HG03175 (cell line): ENCODE measurements at regions not wholly inside any gene's neighbourhood (a gene's known extent, or its start where the extent isn't known, plus 50 kb on each side); places are given as distances from the start of the nearest gene placed in this dataset.
"Not testable (repeated sequence)": the region's sequence is repeated elsewhere in the genome, so short reads cannot be mapped to it uniquely, and the experiment has no call there.

Experiments used
- ATAC-seq: cut with Tn5 transposase; IDR thresholded peaks from one replicate; pipeline ENCODE4 v1.9.1; 2021; ENCODE audit warnings: mild to moderate bottlenecking, moderate library complexity; ENCODE audit not compliant: unreplicated experiment

DNA sequence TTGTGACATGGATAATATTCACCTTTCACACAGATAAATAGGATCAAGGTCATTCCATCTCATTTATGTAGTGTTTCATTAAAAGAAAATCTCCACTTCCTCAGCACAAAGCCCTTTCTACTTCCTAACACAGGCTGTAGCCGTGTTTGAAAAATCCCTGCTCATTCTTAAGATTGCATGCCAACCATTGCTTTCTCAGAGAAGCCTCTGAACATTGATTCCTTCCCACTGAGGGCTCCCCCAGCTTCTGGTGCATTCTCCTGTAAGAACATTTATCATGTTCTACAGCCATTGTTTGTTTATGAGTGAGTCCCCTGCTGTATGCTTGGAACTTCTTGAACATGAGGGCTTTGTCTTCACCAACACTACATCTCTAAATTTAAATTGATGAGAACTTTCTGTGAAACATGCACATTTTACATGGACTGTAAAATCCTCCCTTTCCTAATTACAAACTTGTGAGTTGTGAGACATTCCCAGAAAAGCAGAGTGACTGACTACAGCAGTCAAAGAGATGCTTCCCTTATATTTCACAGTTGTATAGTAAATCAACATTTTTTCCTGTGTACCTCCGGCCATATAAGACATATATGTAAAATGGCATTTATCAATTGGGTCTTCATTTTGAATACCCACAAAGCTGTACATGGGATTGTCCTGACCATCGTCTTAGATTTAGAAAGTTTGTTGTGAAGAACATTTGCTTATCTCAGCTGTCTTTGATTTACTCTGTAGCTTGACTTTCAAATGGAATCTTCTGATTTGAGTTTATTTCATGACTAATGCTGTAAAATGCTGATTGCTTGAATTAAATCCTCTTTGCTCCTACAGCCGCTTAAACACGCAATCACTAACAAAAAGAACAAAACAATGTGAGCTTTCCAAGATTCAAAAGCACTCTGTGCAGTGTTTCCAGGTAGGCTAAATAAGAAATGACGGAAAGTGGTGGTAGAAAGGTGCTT is 600.5 kb upstream of the SLIT2 start:
- ATAC-seq = no peak

DNA sequence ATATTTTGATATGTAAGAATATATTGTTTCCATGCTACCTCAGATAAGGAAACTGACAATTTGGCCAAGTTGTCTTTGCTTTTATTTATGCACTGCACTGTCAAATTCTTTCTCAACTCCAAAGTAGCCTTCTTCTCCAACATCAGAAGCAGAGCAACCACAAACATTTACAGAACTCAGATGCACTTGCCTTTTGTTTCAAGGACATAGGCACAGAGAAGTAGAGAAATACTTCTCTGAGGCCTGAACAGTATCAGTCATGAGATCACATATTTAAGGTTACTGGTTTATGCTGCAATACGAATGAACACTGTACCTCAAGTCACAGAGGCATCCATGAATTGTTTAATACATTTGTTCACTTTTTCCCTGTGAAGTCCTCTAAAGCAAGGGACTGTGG is 606.1 kb upstream of the SLIT2 start:
- ATAC-seq = no peak

- no peak for ATAC-seq
Observed at GRCh38 chr4:19636451-19636850, 615.3 kb upstream of the SLIT2 start.

- ATAC-seq = no peak
Observed at GRCh38 chr4:19631814-19632213, 619.9 kb upstream of the SLIT2 start.

DNA sequence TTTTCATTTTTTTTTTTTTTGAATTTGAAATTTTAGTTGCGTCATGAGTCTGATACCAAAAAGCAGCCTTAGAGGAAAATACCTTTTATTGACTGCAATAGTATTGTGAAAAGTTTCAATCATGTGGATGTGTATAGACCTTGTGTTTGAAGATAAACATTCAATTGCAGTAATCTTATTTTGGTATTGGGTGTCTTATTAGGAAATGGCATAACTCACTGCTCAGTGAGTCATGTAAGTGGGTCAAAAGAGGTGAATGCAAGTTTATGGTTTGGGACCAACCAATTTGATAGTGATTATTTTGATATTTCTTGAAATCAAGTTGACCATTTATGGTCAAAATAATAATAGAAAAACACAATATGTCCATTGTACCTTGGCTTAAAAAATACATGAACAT is 627.8 kb upstream of the SLIT2 start:
- ATAC-seq = no peak

DNA sequence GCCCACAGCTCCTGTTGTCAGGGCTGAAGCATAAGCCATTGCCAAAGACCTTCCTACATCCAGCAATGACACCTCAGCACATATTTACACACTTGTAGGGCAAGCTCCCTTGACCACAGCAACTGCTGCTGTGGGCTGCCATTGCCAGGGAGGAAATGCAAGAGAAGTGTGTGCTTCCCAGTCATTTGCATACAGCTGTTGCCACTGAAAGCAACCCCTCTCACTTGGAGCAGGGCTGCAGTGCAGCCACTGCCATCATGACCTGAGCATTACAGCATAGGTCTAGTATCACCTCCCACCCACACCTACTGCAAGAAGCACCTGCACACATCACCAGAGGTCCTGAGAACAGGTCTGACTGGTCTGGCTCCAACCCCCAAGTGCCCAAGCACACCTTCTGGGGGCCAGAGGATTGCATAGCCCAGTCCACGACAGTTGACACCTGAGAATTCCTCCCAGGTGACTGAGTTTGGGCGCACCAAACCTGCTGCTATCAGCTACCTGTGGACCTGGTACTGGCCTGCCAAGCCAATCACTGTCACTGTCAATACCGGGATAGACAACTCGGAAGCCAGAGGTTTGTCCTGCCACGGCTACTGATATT is 636.5 kb upstream of the SLIT2 start:
- ATAC-seq = no peak

- ATAC-seq = no peak
Observed at GRCh38 chr4:19614171-19614570, 637.5 kb upstream of the SLIT2 start.

- ATAC-seq = no peak
Observed at GRCh38 chr4:19596342-19596741, 655.4 kb upstream of the SLIT2 start.

- no peak for ATAC-seq
Observed at GRCh38 chr4:19592391-19592790, 659.3 kb upstream of the SLIT2 start.

DNA sequence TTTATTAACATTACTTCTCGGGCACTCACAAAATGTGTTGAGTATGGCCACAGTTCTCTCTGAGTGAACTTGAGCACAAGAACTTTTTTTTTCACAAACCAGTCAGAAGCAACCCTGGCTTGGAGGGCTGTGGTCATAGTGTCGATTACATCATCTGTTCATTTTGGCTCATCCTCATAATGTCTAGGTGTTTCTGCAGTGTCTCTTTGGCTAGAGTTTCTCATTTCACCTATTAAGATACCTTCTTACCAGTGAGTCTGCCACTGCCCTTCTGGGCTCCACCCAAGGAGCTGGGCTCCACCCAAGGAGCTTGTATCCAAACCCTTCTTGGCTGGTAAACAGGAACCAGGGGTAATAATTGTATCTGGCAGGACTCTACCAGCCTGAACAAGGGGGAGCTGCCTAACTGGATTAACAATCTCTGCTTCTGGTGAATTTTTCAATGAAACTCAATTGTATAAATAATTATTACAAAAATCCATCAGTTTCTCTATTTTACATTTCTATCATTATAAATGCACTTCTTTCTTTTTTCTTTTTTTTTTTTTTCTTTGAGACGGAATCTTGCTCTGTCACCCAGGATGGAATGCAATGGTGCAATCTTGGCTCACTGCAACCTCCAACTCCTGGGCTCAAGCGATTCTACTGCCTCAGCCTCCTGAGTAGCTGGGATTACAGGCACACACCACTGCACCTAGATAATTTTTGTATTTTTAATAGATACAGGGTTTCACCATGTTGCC is 667.7 kb upstream of the SLIT2 start:
- no peak for ATAC-seq

DNA sequence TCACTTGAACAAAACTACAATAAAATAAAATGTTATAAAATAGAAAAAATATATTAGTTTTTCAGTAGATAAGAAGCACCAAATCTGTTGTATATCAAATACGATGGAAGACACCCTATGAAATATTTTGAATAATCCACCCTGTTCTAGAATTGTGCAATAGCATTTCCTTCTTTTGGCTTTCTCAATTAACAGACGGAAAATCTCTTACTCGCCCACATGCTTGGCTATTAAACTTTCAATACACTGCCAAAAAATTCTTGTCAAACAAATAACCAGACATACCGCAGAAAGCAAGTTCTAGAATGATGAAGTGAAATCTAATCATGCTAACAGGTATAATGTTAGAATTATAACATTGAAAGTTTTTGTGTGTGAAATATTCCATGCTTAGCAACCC is 671.6 kb upstream of the SLIT2 start:
- no peak for ATAC-seq

DNA sequence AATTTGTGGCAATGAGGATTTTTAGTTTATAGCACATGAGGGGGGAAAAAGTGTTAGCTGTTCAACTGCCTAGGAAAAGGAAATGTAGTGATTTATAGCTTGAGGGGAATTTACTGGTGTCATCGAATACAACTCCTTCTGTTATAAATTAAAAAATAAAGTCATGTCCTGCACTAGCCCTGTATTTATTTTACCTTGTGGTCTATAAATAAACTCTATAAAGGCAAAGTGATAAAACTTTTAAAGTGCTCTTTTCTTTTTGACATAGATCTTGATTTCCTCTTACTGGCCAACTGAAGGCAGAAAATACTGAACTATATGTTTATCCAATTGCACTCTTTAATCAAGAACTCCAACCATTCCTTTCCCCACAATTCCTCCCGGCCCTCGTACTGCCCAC is 672.1 kb upstream of the SLIT2 start:
- no peak for ATAC-seq

DNA sequence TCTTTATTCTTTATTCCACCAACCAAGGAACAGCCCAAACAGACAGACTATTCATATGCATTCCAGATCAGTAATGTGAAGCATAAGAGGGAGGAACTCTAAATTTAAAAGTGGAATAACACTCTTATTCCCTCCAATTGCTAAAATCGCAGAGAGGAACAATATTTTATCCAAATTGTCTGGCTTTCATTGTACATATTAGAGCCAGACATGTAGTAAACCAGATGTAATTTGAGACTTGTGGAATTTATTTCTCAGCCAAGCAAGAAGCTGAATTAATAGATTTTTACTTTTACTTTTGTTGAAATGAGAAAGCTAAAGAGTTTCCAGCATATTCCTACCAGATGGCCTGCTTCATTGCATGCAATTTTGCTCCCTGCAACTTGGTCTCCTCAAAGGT is 674.6 kb upstream of the SLIT2 start:
- no peak for ATAC-seq

DNA sequence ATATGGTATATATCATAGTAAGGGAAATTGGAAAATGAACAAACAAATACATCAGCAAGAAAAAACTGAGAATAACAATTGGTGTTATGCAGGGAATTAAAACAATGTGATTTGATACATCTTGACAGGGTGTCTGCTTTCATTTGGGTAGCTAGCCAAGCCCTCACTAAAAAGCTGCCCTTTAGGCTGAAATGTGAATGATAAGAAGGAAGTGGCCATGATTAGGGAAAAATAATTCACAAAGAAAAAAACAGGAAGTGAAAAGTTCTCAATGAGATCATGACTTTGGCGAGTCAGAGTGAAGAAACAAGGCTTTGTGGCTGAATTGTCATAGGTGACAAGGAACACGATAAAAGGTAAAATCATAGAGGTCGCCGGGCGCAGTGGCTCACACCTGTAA is 675.8 kb upstream of the SLIT2 start:
- ATAC-seq = no peak

DNA sequence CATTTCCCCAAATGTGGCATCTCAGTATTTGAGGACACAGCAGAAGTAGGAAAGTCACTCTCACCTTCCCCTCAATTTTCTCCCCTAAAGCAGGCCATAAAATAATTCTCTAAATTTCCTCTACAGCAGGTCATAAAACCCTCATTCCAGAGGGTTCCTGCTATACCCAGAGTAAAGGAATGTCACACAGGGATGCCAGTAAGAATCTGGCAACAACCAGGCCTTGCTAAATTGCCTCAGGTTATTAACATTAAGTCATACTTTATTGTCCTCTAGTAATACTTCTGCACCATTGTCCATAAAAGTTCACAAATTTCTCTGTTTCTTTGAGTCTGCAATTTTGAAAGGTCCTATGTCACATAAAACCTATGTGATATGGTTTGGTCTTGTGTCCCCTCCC is 685.7 kb upstream of the SLIT2 start:
- ATAC-seq = no peak

GRCh38 chr4:19562456-19562855 is 689.2 kb upstream of the SLIT2 start:
- no peak for ATAC-seq

GRCh38 chr4:19557161-19557560 is 694.5 kb upstream of the SLIT2 start:
- no peak for ATAC-seq

GRCh38 chr4:19556276-19556675 is 695.4 kb upstream of the SLIT2 start:
- ATAC-seq = not testable (repeated sequence)

- ATAC-seq = no peak
Observed at GRCh38 chr4:19547463-19547862, 704.2 kb upstream of the SLIT2 start.

- ATAC-seq = no peak
Observed at GRCh38 chr4:19544446-19545125, 707.1 kb upstream of the SLIT2 start.

DNA sequence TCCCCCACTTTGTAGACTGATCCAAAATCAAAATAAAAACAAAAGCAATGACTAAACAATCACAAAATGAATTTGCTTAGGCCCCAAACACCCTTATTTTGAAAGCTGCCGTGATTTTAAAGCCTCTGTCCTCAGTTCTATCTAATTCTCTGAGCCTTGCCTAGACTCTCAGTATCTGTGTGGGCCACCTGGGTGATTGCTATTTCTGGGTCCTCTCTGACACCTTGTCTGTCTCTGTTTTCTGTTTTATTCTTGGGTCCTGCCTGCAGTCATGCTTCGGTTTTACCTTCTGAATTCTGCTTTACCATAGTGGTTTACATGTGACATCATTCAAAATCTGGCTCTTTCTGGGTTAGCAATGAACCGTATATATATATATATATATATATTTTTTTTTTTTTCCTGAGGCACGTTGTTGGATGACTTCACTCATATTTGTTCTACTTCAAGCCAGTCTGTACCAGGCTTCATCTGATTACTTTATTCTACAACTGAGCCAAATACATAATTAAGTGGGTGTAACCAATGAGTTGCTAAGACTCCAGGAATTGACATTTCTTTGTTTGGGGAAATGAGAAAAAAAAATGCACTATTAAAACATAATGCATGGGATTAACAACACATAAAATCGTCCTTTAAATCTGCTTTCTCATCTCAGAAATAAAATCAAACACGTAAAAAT is 710.7 kb upstream of the SLIT2 start:
- no peak for ATAC-seq
